Germinal center (tissue), 1 donor: ENCODE measurements at regions not wholly inside any gene's neighbourhood (a gene's known extent, or its start where the extent isn't known, plus 50 kb on each side); places are given as distances from the start of the nearest gene placed in this dataset.
A peak's percentile ranks its signal among the peaks of the same experiment; 100 is the strongest.

ENCODE experiments used
- DNase-seq: peaks from one replicate; pipeline ENCODE4 v3.0.0; 2012; ENCODE audit warnings: mixed read lengths, low spot score

DNA sequence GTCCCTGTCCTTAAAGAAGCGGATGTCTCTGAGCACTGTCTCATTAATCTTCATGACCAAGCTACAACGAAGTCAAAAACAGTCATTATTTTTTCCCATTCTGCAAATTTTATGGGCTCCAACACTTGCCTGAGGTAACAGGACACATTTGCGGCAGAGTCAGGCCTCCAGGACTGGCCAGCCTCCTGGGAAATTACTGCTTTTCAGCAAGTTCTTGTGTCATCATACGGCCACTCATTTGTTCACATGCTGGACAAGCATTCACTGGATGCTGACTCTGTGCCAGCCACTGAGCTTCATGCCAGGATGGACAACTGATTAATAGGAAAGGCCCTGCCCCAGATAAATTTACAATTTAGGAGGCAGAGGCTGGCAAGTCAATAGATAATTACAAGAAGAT lies 305.7 kb downstream of the ACTL7B start:
- DNase-seq: no peak

DNA sequence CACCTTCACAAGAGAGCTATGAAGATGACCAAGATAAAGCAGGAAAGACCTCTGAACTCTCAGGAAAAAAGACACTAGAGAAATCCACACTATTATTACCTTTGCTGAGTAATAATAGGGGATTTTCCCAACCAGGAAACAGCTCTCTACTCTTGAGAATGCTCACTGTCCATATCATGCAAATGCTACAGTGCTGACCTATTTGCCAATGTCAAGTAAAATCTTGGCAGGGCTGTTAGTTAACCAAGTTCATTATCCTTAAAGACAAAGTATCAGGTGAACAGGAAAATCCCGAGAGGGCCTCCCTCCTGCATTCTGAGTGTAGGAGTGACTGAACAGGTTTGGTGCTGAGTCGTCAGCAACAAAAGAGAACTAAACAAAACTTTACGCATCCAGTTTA lies 306.6 kb downstream of the ACTL7B start:
- no peak for DNase-seq

GRCh38 chr9:108547411-108548135 lies 308.2 kb downstream of the ACTL7B start:
- DNase-seq: no peak

GRCh38 chr9:108546215-108546614 lies 309.6 kb downstream of the ACTL7B start:
- no peak for DNase-seq

DNA sequence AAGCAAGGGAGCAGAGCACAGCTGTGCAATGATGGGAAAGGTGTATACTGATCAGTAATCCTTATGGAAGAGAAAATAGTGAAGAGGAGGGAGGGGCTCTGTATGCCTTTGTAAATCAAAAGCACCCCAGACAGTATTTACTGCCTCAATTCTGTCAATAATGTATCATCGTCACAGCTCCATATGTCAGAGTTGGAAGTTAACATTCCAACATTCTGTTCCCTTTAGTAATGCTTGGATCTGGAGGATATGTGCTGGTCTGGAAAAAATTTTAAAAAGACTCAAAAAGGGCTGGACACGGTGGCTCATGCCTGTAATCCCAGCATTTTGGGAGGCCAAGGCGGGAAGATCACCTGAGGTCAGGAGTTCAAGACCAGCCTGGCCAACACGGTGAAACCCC lies 310.4 kb downstream of the ACTL7B start:
- no peak for DNase-seq

GRCh38 chr9:108544866-108545265 lies 310.9 kb downstream of the ACTL7B start:
- no peak for DNase-seq

- no peak for DNase-seq
These were observed 312.5 kb downstream of the ACTL7B start for GRCh38 chr9:108543251-108543778.

- DNase-seq: no peak
These were observed 318.0 kb downstream of the ACTL7B start for GRCh38 chr9:108537756-108538155.

- DNase-seq: no peak
These were observed 318.8 kb downstream of the ACTL7B start for GRCh38 chr9:108536836-108537601.

- peak; percentile 36 for DNase-seq
These were observed 320.3 kb downstream of the ACTL7B start for GRCh38 chr9:108535526-108535925.

- no peak for DNase-seq
These were observed 321.0 kb downstream of the ACTL7B start for GRCh38 chr9:108534741-108535140.

DNA sequence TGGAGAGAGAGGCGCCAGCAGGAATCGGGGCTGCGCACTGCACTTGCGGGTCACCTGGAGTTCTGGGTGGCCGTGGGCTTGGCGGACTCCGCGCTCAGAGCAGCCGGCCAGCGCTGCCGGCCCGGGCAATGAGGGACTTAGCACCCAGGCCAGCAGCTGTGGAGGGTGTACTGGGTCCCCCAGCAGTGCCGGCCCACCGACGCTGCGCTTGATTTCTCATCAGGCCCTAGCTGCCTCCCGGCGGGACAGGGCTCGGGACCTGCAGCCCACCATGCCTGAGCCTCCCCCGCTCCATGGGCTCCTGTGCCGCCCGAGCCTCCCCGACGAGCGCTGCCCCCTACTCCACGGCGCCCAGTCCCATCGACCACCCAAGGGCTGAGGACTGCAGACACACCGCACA lies 325.6 kb downstream of the ACTL7B start:
- DNase-seq: no peak

DNA sequence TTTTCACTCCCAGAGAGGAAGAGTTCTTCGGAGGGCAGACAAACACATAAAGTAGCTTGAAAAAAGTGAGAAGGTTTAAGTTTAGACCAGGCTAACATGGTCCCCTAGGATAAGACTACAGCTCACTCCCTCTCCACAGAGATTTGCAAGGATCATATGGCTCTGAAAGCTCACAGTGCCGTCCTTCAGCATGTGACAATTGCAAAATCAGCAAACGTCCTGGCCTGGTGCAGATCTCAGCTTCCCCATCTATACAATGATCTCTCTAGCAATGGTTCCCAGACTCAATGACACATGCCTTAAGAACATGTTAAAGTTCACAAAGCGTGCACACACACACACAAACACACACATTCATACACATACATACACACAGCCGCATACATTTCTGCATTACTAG lies 327.6 kb downstream of the ACTL7B start:
- DNase-seq: no peak

DNA sequence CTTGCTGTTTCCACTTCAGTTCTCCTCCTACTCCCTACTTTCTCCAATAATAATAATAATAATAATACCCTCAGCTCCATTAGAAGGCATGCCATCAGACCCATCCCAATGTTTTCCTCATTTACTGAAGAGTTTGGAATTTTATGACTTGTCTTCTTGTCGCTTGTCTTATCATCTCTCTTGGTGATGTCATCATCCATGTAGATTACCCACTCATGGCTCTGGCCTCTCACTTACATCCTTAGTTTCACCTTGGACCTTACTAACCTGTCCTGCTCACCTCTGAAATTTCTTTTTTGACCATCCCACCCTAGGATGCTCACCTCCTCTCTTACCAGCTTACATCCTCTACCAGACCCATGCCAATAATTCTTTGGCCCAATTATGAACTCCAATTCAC lies 329.3 kb downstream of the ACTL7B start:
- no peak for DNase-seq

GRCh38 chr9:108525186-108525585 lies 330.6 kb downstream of the ACTL7B start:
- no peak for DNase-seq

DNA sequence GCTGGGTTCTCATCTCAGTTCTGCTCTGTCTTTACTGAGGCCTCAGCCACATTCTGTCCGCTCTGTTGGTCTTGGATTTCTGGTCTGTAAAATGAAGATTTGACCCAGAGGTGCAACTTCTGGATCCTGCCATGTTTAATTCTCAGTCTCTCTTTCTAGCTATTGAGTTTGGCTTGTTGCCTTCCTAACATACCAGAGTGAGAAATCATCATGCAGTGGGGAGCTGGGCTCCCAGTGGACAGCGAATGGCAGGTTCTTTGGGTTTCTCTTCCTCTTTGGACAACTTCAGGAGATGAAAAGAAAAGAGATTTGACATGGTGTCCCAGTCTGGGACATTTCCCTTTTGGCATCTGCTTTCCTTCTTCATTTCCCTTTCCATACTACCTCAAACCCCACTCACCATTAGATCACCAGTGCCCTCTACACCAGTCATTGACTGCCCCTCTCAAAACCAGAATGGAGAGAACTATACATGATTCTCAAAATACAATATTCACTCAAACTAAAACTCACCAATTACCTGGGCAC lies 334.7 kb downstream of the ACTL7B start:
- no peak for DNase-seq

GRCh38 chr9:108519437-108519836 lies 336.3 kb downstream of the ACTL7B start:
- DNase-seq: no peak

DNA sequence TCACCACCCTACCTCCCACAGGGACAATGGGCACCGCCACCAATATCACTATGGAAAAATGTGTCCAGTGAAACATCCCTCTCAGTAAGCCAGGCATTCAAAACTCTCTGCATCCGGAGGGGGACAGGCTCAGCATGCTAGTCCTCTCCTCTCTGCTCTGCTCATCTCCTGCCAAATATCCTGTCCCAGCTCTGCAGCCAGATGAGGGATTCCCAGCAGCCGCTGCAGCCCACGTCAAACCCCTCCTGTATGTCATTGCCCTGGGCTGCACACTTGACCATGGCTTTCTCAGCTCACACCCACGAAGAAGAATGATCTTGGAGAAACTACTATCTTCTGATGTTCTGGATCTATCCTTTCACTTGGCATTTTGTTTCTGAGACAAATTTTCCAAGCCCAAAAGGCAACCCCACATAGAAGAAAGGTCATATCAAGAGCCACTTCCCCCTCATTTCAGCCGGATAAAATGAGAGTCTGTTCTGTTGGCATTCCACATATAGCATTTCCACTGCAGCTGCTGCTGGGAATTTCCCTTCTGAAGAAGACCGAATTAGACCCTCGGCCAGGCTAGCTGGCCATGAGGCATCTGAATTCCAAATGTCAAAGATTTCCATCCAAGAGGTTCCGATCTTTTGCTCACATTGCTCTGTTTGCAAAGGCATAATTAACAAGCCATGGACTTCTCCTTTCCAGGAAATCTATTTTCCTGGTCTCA lies 338.0 kb downstream of the ACTL7B start:
- DNase-seq: no peak

GRCh38 chr9:108516391-108516790 lies 339.4 kb downstream of the ACTL7B start:
- DNase-seq: no peak

- no peak for DNase-seq
These were observed 339.9 kb downstream of the ACTL7B start for GRCh38 chr9:108515856-108516255.

GRCh38 chr9:108512426-108513173 lies 343.2 kb downstream of the ACTL7B start:
- no peak for DNase-seq

DNA sequence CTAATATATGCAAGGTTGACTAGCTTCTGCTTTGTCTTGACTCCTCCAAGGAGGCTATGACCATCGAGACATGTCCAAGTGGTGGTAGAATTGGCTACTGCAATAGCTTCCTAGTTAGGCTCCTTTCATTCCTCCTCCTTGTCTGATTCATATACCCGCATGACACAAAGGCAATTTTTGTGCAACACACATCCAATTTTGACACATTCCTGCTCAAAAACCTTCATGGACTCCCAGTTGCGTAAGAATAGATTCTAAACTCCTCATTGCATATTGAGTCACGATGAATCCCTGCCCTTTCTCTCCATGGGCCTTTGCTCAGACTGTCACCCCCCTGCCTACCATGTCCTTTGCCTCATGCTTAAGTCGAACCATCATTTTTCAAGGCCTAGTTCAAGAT lies 344.5 kb downstream of the ACTL7B start:
- DNase-seq: no peak
